ENCODE measurements at regions not wholly inside any gene's neighbourhood (a gene's known extent, or its start where the extent isn't known, plus 50 kb on each side); places are given as distances from the start of the nearest gene placed in this dataset.

GRCh38 chr18:51692612-51693011 lies 495.1 kb upstream of the MEX3C start:
- TF ChIP-seq CTCF (IDR thresholded peaks at IDR 0.05; ENCODE audit: low read length) = no peak
- TF ChIP-seq EZH2 (optimal IDR thresholded peaks at IDR 0.05; ENCODE audit: low read depth, low read length) = no peak
- TF ChIP-seq EZH2phosphoT487 (IDR thresholded peaks at IDR 0.05; ENCODE audit: low read length) = no peak
